22Rv1 (cell line): ENCODE measurements at regions not wholly inside any gene's neighbourhood (a gene's known extent, or its start where the extent isn't known, plus 50 kb on each side); places are given as distances from the start of the nearest gene placed in this dataset.

ENCODE experiments used
- ZFX ChIP-seq: fragments of 450-650 bp; IDR thresholded peaks from 2 replicates; pipeline ENCODE4 v1.6.1; 2017; ENCODE audit warnings: antibody characterized with exemption, borderline replicate concordance
- TF ChIP-seq, protein P1 (sequence below): fragments of 450-650 bp; IDR thresholded peaks from 2 replicates; pipeline ENCODE4 v1.5.1; 2017; ENCODE audit warnings: mild to moderate bottlenecking

DNA sequence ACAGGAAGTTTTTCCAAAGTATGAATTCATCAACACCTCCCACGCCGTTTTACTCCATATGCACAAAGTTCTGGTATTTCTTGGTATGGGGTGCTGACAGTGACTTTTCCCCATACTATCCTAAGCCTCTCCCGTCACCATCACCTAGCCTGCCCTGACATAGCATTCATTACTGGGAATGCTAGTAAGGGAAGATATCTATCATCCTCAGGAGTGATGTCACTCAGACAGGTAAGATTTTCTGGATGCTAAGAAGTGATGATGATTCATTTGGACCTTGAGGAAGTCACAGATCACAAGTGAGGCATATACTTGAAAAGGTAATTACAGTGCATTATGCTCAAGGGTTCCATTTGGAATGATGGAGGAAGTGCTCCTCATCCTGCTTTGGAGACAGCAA, 355.1 kb upstream of the STAC start:
- TF ChIP-seq, protein P1, sequence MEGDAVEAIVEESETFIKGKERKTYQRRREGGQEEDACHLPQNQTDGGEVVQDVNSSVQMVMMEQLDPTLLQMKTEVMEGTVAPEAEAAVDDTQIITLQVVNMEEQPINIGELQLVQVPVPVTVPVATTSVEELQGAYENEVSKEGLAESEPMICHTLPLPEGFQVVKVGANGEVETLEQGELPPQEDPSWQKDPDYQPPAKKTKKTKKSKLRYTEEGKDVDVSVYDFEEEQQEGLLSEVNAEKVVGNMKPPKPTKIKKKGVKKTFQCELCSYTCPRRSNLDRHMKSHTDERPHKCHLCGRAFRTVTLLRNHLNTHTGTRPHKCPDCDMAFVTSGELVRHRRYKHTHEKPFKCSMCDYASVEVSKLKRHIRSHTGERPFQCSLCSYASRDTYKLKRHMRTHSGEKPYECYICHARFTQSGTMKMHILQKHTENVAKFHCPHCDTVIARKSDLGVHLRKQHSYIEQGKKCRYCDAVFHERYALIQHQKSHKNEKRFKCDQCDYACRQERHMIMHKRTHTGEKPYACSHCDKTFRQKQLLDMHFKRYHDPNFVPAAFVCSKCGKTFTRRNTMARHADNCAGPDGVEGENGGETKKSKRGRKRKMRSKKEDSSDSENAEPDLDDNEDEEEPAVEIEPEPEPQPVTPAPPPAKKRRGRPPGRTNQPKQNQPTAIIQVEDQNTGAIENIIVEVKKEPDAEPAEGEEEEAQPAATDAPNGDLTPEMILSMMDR, result no peak
- TF ChIP-seq ZFX, result no peak
